CD1c-positive myeloid dendritic cell (primary cell): ENCODE measurements at regions not wholly inside any gene's neighbourhood (a gene's known extent, or its start where the extent isn't known, plus 50 kb on each side); places are given as distances from the start of the nearest gene placed in this dataset.
"Not testable (repeated sequence)": the region's sequence is repeated elsewhere in the genome, so short reads cannot be mapped to it uniquely, and the experiment has no call there.

Source experiments
- DNase-seq: peaks from one replicate; pipeline ENCODE4 v3.0.0-alpha.2; 2016; ENCODE audit errors: extremely low spot score

DNA sequence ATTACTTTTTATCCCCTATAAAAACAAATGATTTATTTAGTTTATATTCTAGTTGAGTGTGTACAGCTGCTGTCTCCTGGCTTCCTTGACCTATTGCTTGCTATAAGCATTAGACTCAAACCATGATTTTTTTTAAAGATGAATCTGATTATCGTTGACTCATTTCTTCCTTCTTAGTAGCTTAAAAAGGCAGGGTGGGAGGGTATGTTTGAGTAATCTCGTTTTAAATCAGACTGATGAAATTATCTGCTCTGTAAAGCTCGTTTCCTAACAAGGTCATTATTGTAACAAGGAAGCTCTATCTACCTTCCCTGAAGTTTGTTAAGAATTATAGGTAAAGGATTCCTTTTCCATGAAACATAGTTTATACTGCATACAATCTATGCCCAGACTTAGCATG lies 276.3 kb upstream of the KCND2 start:
- no peak for DNase-seq

DNA sequence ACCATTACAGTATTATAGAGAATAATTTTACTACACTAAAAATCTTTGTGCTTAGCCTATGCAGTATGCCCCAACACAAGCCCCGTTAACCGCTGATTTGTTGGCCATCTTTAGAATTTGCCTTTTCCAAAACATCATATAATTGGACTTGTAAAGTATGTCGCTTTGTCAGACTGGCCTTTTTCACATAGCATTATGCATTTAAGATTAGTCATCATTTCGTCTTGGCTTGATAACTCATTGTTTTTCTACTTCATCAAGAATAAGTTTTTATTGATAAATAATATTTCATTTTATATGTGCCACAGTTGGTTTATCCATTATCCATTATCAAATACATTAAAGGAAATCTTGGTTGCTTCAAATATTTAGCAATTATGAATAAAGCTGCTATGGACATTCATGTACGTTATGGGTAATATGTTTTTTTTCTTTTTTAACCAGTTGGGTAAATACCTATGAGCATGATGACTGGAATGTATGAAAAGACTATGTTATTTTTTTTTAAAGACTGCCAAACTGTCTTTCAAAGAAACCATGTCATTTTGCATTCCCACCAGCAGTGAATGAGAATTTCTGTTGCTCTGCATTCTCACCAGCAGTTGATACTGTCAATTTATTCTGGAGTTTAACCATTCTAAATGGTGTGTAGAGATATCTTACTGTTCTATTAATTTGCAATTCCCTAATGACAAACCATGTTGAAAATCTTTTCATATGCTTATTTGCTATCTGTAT lies 273.1 kb upstream of the KCND2 start:
- no peak for DNase-seq

GRCh38 chr7:120005720-120006119 lies 267.3 kb upstream of the KCND2 start:
- no peak for DNase-seq

- not testable (repeated sequence) for DNase-seq
These were observed 258.7 kb upstream of the KCND2 start for GRCh38 chr7:120014301-120014700.

DNA sequence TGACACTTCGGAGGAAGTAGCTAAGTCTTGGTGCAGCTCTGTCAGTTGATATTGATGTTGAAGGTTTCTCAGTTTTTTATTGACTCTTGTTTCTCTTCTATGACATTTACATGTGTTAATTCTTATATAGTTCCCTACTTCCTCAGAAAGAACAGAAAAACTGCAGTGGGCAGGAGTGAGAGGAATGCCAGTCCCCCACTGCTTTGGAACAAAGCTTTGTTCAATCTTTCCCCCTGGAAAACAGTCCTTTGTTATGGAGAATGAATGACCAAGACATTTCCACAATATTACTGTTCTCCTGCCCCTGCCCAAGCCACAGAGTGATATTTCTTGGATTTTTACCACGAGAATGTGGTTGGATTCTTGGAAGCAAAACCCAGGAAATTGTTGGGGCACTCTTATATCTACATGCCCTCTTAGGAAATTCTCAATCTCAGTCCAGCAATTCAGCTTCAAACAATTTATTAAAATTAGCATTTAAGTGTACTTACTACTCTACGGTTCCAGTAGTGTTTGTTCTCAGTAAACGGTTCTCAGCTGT lies 258.0 kb upstream of the KCND2 start:
- DNase-seq, result no peak

- DNase-seq, result no peak
These were observed 251.9 kb upstream of the KCND2 start for GRCh38 chr7:120021085-120021484.

DNA sequence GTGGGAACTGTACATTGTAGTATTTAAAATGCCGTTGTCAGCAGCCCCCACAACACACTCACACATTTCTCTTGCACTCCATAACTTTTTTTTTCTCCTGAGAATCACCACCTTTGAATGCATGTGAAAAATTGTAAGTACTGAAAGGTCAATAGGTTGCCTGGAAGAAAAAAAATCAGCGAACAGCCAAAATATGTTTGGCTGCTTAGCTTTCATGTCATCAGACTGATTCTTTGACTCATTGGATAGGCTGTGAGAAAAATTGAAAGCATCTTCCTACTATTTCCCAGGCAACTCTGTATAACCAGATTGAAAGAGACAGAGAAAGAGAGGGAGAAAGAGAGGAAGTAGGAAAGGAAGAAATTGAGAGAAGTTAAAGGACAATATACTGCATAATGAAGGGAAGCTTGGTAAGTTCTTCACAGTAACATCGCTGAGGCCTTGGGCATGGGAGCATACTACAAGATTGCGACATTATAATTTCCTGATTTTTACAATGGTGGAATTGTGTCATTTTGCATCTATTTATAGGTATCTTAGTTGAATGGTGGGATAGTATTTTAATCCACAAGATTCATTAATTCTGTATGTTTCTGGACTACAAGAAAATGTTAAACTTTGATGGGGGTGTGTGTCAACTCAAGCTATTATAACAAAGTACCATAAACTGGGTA lies 249.3 kb upstream of the KCND2 start:
- no peak for DNase-seq

- DNase-seq, result no peak
These were observed 244.3 kb upstream of the KCND2 start for GRCh38 chr7:120028636-120029035.

GRCh38 chr7:120030876-120031275 lies 242.1 kb upstream of the KCND2 start:
- no peak for DNase-seq

GRCh38 chr7:120033114-120033513 lies 239.9 kb upstream of the KCND2 start:
- no peak for DNase-seq

DNA sequence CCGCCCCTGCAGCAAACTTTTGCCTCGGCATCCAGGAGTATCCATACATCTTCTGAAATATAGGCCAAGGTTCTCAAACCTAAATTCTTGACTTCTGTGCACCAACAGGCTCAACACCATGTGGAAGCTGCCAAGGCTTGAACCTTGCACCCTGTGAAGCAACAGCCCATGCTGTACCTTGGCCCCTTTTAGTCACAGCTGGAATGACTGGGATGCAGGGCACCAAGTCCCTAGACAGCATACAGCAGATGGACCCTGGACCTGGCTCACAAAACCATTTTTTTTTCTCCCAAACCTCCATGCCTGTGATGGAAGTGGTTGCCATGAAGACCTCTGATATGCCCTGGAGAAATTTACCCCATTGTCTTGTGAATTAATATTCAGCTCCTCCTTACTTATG lies 233.8 kb upstream of the KCND2 start:
- DNase-seq, result no peak

DNA sequence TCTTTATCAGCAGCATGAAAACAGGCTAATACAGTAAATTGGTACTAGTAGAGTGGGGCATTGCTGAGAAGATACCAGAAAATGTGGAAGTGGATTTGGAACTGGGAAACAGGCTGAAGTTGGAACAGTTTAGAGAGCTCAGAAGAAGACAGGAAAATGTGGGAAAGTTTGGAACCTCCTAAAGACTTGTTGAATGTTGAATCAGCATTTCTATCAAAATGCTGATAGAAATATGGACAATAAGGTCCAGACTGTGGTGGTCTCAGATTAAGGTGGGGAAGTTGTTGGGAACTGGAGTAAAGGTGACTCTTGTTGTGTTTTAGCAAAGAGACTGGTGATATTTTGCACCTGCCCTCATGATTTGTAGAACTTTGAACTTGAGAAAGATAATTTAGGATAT lies 231.2 kb upstream of the KCND2 start:
- DNase-seq, result no peak

DNA sequence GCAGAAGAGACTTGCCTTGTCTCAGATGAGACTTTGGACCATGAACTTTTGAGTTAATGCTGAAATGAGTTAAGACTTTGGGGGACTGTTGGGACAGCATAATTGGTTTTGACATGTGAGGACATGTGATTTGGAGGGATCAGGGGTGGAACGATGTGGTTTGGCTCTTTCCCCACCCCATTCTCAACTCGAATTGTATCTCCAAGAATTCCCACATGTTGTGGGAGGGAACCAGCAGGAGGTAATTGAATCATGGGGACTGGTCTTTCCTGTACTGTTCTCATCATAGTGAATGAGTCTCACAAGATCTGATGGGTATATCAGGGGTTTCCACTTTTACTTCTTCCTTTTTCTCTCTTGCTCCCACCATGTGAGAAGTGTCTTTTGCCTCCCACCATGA lies 229.7 kb upstream of the KCND2 start:
- DNase-seq, result no peak

GRCh38 chr7:120052884-120053382 lies 220.0 kb upstream of the KCND2 start:
- peak; percentile 10 for DNase-seq

- DNase-seq, result no peak
These were observed 219.5 kb upstream of the KCND2 start for GRCh38 chr7:120053390-120053961.

DNA sequence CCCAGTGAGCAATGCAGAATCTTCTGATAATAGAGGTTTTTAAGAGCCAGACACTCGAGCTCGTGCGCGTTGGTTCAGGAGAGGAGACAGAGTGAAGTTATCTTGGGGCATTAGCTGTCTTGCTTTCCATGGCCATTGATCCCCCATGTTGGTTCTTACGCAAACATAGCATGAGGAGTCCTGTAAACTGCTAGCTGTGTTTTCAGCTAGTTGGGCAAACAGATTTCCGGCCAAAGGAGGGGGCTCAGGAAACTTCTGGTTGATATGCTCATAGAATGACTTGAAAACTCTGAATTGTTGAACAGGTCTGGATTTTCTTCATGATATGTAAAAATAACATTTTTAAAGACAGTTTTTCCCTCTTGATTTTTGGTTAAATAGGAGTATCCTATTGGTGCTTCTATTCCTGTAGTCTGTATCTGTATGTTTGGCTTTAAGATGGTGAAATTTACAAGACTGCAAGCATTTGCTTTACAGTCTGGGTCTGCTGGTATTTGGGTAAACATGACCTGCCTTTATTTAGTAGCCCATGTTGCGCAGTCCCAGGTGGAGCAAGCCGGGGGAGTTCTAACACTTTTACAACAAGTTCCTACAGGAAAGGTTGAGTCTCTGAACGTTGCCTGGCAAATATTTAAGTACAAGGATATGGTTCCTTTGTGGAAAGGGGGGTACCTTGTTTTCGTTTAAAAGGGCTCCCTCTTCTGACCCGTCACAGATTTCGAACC lies 218.4 kb upstream of the KCND2 start:
- no peak for DNase-seq

GRCh38 chr7:120055300-120055699 lies 217.7 kb upstream of the KCND2 start:
- no peak for DNase-seq

DNA sequence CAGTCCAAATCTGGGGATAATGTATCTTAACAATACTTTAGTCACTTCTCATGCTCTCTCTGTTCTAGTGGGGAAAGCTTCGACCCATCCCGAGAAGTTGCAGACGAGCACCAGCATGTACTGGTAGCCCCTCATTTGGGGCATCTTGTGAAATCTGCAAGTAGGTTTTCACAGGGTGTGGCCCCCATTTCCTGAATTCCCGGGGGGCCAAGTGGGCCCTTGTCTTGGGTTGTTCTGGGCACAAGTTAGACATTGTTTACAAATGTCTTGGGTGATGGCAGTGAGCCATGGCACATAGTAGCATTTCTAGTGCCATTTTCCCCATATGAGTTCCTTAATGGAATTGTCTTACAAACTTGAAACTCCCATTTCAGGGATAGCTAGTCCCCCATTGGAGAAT lies 216.7 kb upstream of the KCND2 start:
- no peak for DNase-seq

DNA sequence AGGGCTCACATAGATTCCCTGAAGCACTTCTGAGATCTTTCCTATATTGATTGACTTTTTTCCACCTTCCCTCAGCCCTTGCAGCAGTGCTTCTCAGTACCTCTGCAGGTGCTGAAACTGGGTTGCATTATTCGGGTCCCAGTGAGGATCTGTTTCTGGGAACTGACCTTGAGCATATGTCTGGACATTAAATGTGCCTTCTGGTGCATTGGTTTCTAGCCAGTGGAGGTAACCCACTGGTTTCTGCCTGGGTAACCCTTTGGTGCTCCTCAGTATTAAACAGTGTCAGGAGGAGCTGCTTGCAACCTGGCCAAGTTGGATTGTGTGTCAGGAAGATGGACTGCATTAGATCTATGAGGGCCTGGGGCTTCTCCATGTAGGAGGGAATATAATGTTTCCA lies 213.3 kb upstream of the KCND2 start:
- no peak for DNase-seq

DNA sequence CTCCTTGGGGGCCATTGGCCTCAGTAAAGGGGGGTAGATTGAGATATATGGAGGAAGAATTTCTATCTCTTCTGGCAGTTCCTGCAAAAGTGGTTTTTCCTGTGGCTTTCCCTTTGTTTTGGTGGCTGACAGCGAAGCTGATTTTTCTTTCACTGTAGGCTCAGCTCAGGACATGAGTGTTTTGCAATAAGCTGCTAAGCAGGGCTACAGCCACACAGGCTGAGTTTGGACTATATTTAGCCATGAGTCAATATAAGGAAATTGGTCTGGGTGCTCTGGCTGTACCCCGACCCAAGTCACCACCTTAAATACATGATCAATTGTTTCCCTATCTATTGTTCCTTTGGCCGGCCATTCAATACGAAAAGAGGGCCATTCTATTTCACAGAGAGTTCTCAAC lies 212.7 kb upstream of the KCND2 start:
- no peak for DNase-seq

- DNase-seq, result no peak
These were observed 212.1 kb upstream of the KCND2 start for GRCh38 chr7:120060875-120061274.

GRCh38 chr7:120064565-120064964 lies 208.4 kb upstream of the KCND2 start:
- no peak for DNase-seq
